AG04449 (cell line): ENCODE measurements at regions not wholly inside any gene's neighbourhood (a gene's known extent, or its start where the extent isn't known, plus 50 kb on each side); places are given as distances from the start of the nearest gene placed in this dataset.

Source experiments
- CTCF ChIA-PET: fragments of 350-600 bp; formaldehyde crosslinking; extraction: SDS; loops from one replicate; lab custom pipeline; 2021; ENCODE audit warnings: antibody characterized with exemption; lab: Yijun Ruan, JAX
- POLR2A ChIA-PET: fragments of 400-600, 350-600 bp; formaldehyde crosslinking; extraction: SDS; loops from one replicate; lab custom pipeline; 2020; ENCODE audit warnings: antibody characterized with exemption, inconsistent platforms; lab: Yijun Ruan, JAX
- DNase-seq: peaks from one replicate; pipeline ENCODE4 v3.0.0-alpha.2; 2010; ENCODE audit warnings: low read depth, low spot score
- H3K4me3 ChIP-seq: 2 replicates; pipeline ENCODE4 v1.5.1; 2011; ENCODE audit warnings: low read depth, mild to moderate bottlenecking, control low read depth, low read length
- CTCF ChIP-seq: IDR thresholded peaks from one replicate; pipeline ENCODE4 v1.5.1; 2011; ENCODE audit warnings: mild to moderate bottlenecking, moderate library complexity, low read length, control low read depth, inconsistent platforms; ENCODE audit not compliant: insufficient read depth; ENCODE audit errors: missing control alignments

- POLR2A ChIA-PET: no interaction called here
- no peak for TF ChIP-seq CTCF
These were observed 329.6 kb upstream of the ACVR2A start for GRCh38 chr2:147515213-147515612.

GRCh38 chr2:147512206-147512605 is 332.6 kb upstream of the ACVR2A start:
- no peak for DNase-seq
- no peak overlapping the region for H3K4me3 ChIP-seq
- ChIA-PET CTCF (no interaction called here), POLR2A (no interaction called here)
- no peak for TF ChIP-seq CTCF

More at GRCh38 chr2:147515213-147515612, 329.6 kb upstream of the ACVR2A start:
- CTCF ChIA-PET: no interaction called here
- no peak overlapping the region for H3K4me3 ChIP-seq
- no peak for DNase-seq

- DNase-seq: no peak
- ChIA-PET POLR2A (no interaction called here), CTCF (no interaction called here)
- no peak for TF ChIP-seq CTCF
- H3K4me3 ChIP-seq: no peak overlapping the region
These were observed 333.3 kb upstream of the ACVR2A start for GRCh38 chr2:147511491-147511948.

GRCh38 chr2:147509821-147510220 is 335.0 kb upstream of the ACVR2A start:
- CTCF ChIA-PET: no interaction called here
- no peak for DNase-seq
- H3K4me3 ChIP-seq: no peak overlapping the region
- POLR2A ChIA-PET: no interaction called here
- no peak for TF ChIP-seq CTCF

GRCh38 chr2:147506889-147507288 is 337.9 kb upstream of the ACVR2A start:
- no peak overlapping the region for H3K4me3 ChIP-seq
- TF ChIP-seq CTCF: no peak
- POLR2A ChIA-PET: no interaction called here
- no peak for DNase-seq
- CTCF ChIA-PET: no interaction called here

- POLR2A ChIA-PET: no interaction called here
These were observed 342.0 kb upstream of the ACVR2A start for GRCh38 chr2:147502711-147503290.

More at GRCh38 chr2:147502711-147503290, 342.0 kb upstream of the ACVR2A start:
- DNase-seq: no peak
- TF ChIP-seq CTCF: no peak
- CTCF ChIA-PET: no interaction called here
- no peak overlapping the region for H3K4me3 ChIP-seq
